ENCODE measurements at regions not wholly inside any gene's neighbourhood (a gene's known extent, or its start where the extent isn't known, plus 50 kb on each side); places are given as distances from the start of the nearest gene placed in this dataset.

DNA sequence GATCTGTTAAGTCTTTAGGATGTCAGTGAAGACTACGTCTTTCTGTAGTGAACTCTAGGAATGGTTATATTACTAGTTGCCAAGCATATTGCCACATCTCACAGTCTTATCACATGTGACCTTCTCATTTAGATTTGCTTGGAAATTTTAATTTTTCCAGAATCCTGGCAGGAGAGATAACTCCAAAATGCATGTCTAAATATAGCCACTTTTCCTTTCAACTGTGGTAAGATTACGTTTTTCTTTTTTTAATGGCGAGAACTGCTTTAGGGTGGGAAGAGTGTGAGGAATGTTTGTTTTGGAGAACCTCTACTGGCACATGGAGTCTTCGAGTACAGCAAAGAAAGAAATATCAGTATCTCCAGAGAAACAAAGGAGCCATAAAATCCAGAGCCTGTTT lies 91.7 kb upstream of the ADAMTSL1 start:
- TF ChIP-seq POLR2A (IDR thresholded peaks at IDR 0.05) = no peak
- TF ChIP-seq, protein P1, sequence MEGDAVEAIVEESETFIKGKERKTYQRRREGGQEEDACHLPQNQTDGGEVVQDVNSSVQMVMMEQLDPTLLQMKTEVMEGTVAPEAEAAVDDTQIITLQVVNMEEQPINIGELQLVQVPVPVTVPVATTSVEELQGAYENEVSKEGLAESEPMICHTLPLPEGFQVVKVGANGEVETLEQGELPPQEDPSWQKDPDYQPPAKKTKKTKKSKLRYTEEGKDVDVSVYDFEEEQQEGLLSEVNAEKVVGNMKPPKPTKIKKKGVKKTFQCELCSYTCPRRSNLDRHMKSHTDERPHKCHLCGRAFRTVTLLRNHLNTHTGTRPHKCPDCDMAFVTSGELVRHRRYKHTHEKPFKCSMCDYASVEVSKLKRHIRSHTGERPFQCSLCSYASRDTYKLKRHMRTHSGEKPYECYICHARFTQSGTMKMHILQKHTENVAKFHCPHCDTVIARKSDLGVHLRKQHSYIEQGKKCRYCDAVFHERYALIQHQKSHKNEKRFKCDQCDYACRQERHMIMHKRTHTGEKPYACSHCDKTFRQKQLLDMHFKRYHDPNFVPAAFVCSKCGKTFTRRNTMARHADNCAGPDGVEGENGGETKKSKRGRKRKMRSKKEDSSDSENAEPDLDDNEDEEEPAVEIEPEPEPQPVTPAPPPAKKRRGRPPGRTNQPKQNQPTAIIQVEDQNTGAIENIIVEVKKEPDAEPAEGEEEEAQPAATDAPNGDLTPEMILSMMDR (IDR thresholded peaks at IDR 0.05) = no peak

Data from heart left ventricle (tissue), 13 donors.